HG02840 (cell line): ENCODE measurements at regions not wholly inside any gene's neighbourhood (a gene's known extent, or its start where the extent isn't known, plus 50 kb on each side); places are given as distances from the start of the nearest gene placed in this dataset.
"Not testable (repeated sequence)": the region's sequence is repeated elsewhere in the genome, so short reads cannot be mapped to it uniquely, and the experiment has no call there.

Source experiments
- ATAC-seq: cut with Tn5 transposase; IDR thresholded peaks from one replicate; pipeline ENCODE4 v1.9.1; 2021; ENCODE audit warnings: mild to moderate bottlenecking, moderate library complexity, moderate number of reproducible peaks; ENCODE audit not compliant: unreplicated experiment, low FRiP score

DNA sequence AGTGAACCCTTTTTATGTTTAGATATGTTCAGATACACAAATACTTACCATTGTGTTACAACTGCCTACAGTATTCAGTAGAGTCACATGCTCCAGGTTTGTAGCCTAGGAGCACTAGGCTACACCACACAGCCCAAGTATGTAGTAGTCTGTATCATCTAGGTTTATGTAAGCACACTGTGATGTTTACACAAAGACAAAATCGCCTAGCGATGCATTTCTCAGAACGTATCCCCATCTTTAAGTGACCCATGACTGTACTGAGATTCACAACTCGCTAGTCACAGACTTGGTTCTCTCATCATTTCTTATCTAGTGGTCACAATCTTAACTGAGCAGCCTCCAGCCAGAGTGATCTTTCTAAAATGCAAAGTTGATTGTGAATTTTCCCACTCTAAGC lies 119.2 kb downstream of the RASSF10 start:
- ATAC-seq: no peak

DNA sequence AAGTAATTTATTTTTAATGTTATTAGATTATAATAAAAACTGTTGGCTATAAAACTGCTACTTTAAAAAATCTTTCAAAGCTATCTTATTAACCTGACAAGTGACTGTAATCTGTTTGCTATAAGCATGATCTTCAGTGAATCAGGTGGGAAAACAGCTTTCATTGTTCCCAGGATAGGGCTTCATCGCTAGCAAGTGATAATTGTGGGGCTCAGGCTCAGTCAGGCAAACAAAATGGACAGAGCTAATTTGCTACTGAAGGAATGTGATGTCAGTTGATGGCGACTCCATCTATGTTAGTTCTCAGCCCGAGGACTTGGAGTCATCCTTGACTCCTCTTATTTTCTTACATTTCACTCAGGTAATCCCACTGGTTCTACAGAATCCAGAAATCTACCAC lies 125.0 kb downstream of the RASSF10 start:
- ATAC-seq: no peak

DNA sequence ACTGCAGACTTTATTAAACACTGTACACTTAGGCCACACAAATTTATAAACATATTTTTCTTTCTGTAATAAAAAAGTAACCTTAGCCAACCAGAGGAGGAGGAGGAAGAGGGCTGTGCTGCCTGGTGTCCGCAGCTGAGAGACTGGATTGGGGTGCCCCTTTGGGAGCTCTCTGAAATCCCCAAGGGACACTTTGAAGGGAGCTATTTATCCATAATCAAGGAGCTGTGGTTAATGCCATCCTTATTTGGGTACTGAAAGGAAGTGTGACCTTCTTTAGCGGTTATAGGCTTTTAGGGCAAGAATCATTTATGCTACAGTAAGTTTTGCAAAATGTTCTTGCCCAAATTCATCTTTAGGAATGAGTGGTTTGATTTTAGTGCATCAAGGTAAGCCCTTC lies 125.8 kb downstream of the RASSF10 start:
- ATAC-seq: no peak

DNA sequence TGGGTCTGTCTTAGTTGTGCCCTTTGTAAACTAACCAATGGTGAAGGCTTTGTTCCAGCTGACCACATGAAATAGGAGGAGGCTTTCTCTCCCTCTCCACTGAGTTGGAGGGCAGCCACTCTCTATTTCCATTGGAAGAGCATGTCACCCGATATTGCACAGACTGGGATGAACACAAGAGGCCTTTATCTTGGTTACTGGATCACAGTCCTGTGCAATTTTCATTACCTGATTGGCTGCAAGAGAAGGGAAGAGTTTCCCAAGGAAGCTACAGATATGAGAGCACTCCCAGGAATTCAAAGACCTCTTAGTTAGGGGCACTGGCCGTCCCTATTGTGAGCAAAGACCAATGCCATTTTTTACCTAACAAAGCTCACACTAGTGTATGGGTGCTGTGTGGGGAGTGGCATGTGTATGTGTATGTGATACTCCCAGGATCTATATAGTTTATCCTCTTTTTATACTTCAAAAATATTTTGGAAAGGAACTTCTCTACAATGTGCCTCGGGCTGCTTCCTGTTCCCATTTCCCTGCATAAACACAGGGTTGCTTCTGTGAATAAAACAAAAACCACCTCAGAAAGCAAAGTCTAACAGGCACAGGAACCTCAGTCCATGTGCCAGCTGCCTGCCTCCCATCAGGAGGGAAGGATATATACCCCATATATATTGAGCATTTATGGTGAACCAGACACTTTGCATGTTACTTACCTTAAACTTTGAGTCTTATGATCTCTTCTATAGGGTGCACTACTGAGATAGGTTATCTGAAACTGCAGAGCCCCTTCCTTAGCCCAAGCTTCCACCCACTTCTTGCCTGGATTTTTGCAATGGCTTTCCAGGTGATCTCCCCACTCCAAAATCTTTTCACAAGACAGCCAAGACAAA lies 126.5 kb downstream of the RASSF10 start:
- no peak for ATAC-seq

DNA sequence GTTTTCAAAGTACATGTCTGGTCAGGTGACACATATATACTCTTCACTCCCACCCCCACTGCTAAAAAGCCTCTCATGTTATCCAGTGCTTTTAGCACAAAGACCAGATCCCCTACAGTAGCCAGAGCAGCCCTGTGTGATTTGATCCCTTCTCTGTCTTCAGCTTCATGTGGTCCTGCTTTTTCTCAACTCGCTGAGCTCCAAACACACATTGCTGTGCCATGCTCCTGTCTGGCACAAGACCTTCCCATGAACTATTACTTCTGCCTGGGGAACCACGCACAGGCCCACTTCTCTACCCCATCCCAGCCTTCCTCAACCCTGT lies 127.1 kb downstream of the RASSF10 start:
- ATAC-seq: no peak

DNA sequence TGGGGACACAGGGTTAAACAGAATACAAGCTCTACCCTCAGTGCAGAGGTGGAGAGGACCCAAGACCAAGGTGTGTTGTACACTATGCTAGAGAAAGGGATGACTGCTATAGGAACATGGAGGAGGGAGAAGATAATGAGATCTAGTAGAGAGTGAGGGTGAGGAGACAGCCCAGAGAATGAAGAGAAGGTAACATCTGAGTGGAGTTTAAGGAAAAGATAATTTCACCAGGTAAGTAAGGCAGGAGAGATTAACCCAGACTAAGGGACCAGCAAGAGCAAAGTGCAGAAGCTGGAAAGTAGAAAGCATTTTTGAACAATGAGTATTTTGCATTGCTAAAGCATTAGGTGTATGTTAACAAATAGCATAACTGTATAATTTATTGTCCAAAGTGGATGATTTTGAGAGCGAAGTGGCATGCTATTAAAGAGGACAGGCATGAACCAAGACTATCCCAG lies 128.8 kb downstream of the RASSF10 start:
- ATAC-seq: no peak

DNA sequence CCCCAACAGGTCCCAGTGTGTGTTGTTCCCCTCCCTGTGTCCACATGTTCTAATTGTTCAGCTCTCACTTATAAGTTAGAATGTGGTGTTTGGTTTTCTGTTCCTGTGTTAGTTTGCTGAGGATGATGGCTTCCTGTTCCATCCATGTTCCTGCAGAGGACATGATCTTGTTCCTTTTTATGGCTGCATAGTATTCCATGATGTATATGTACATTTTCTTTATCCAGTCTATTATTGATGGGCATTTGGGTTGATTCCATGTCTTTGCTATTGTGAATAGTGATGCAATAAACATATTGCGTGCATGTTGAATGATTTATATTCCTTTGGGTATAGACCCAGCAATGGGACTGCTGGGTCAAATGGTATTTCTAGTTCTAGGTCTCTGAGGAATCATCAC lies 130.0 kb downstream of the RASSF10 start:
- not testable (repeated sequence) for ATAC-seq

DNA sequence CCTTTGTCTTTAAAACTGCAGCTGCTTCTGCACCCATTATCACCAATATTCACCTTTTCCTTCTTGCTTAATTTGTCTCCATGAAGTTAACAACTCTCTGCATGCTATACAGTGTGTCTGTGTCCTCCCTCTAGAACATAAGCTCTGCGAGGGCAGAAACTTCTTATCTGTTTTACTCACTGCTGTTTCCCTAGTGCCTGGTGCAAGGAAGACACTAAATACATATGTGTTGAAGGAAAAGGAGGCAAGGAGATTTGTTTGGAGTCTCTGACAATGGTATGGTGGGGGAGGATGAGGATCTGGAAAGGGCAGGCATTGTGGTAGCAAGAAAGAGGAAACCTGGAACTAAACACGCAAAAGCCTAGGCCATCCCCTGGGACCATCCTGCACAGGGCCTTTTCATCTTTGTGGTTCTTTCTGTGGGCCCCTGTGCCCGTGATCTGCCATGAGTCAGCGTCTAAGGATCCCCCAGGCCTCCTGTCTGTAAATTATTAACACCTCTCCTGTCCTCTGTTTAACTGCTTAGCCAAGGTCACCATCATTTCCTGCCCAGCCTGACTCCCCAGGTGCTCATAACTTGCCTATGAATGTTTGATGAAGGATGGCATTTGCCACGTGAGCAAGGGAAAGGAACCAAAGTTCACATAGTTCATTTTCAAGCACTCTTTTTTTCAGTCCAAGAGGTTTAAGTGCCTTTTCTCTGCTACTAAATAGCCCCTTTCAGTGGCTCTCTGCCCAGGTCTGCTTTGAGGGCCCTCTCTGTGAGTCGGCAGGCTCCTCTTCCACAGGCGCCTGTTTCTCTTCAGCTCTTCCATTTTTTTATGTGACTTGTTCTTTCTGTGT lies 131.1 kb downstream of the RASSF10 start:
- peak; percentile 77 for ATAC-seq

DNA sequence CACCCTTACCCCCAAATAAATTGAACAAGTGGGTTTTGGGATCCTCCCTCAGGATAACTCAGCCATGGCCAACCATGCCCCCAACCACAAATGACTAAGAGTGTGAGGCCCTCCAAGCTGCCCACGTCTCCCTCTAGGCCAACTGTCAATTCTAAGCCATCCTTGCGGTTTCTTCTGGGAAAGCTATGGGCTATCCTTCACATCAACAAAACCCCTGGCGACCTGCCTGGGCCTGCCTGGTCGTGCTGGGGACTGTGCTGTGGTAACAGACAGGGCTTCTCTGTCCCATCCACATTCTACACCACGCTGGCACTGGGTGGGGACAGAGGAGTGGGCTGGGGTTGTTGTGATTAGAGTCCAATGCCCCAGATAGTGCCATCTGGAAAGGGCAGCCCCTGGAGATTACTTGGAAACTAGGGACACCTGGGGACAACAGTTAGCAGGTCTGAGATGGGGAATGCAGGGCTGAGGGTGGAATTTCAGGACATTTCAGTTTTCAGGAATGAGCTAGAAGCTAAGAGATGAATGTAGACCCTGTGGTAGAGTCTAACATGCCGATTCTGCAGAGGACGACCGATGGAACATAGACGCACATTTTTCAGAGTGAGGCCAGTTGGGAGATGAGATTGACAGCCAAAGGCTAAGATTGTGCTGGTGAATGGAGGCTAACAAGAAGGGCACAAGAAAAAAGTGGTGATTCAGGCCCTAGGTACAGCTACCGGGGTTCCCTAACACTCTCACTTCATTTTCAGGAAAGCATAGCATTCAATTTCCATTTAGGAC lies 131.9 kb downstream of the RASSF10 start:
- ATAC-seq: no peak

DNA sequence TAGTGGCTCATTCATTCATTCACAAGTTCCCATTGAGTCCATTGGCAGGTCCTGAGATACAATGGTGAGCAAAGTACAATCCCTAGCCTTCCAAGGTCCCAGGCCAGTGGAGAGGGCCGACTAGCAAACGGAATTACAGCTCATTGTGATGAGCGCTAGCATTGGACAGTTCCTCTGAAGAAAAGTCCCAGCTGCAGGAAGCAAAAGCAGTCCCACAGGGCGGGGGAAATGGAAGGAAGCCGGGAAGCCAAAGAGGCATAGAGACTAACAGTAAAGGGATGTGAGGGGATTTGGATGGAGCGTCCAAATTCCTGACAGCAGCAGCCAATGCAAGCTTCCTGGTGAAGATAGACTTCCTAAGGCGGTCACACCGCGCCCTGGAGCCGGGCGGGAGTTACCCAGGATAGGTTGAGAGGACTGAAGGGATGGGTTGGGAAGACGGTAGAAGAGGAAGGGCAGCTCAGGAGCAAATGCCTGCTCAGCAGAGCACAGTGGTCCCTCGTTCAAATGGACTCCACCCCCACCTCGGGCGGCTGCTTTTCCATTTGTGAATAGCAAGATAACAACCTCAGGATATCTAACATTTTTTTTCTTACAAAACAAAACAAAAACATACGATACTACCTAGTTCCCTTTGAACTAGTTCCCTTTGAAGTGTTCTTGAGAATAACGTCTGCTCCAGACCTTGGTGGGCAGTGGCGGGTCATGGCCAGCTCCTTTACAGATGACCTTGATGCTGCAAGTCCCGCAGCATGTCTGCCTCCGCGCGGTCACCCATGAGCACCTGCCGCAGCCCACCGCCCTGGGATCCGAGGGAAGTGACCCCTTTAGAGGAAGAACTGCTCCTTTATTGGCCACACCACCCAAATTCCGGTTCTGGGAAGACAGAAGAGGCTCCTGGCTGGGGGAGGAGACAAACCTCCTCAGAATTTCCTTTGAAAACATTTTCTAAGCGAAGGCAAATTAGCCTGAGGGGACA lies 132.9 kb downstream of the RASSF10 start:
- ATAC-seq: no peak

DNA sequence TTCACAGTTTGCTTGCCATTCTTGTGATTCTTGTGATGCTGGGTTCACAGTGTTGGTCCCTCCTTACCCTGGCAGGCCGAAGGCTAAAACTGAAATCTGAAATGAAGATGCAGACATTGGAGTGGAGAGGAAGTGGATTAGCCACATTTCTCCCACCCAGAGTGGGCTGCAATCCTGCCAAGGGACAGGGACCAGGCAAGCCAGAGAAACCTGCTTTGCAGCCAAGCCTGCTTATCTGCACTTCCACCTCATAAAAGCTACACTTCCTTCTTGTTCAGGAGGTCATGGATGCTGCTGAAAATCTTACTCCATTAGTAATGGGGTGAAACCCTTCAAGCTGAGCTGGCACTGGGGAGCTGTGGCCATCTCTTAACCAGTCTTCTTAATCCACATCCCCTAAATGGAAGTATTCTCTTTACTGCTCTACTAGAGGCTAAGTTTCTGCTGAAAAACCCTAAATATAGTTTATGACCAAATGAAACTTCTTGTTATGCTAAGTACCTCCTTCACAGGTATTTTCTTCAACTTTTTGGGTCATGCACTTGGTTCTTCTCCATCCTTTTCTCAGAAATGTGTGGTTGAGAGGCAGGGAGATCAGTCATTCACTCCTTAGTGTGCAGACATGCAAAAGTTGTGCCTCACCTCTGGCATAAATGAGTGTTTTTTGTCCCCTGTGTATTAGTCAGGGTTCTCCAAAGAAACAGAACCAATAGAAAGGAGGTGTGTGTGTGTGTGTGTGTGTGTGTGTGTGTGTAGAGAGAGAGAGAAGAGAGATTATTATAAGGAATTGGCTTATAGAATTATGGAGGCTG lies 133.9 kb upstream of the BMAL1 start:
- ATAC-seq: no peak

DNA sequence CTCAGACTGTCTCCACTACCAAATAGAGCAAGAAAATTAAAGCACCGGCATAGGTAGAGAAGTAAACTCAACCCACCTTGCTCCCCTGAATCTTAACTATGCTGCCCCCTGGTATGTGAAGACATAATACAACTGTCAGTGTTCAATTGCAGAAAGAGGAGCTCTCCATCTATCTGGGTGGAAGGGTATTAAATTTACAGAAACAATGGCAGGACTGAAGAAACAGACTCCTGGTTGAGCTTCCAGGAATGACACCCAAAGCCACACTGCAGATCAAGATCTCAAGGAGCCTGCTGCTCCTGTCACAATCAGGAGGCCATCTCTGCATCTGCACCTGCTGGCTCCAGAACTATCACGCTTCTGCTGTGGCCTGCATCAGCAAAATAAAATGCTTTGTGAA lies 132.1 kb upstream of the BMAL1 start:
- ATAC-seq: no peak

DNA sequence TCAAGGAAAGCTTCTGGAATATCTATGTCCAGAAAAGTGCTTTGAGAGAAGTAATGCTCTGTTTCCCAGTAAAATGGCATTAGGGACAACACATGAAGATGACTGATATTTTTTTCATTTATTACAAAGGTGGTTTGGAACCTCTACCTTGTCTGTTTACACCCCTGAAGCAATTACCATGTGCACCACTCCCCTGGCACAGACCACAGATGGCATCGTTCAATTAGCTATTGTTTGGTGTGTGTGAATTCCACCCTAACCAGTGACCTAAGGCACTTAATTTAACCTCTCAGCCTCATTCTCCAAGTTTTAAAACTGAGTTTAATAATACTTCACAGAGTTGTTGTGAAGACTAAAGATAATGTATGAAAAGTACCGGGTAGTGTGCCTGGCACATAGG lies 127.6 kb upstream of the BMAL1 start:
- no peak for ATAC-seq

DNA sequence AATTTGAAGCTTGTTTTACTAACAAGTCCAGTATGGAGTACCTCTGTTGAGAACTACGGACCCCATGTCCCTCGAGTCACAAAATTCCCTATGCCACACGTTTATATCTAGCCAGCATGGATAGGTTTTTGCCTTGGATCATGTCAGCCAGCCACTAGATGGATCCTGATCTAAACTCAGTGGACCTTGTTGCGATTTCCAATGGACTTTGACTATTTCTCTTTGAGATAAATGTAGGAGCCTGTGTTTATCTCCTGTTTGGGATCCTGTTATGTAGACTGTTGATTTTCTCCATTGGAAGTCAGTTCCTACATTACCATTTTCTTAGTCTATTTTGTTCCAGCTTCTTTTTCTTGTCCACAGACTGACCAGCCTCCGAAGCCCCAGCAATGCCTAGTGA lies 127.1 kb upstream of the BMAL1 start:
- ATAC-seq: no peak

DNA sequence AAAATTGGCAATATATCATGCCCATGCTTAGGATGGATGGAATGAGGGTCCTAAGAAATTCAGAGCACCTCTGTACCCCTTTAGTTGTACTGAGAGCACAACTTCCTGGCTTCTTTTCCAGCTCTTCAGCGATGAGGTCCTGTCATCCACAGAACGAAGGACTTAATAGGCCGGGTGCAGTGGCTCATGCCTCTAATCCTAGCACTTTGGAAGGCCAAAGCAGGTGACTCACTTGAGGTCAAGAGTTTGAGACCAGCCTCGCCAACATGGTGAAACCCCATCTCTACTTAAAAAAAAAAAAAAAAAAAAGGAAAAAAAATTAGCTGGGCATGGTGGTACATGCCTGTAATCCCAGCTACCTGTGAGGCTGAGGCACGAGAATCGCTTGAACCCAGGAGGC lies 125.3 kb upstream of the BMAL1 start:
- no peak for ATAC-seq

DNA sequence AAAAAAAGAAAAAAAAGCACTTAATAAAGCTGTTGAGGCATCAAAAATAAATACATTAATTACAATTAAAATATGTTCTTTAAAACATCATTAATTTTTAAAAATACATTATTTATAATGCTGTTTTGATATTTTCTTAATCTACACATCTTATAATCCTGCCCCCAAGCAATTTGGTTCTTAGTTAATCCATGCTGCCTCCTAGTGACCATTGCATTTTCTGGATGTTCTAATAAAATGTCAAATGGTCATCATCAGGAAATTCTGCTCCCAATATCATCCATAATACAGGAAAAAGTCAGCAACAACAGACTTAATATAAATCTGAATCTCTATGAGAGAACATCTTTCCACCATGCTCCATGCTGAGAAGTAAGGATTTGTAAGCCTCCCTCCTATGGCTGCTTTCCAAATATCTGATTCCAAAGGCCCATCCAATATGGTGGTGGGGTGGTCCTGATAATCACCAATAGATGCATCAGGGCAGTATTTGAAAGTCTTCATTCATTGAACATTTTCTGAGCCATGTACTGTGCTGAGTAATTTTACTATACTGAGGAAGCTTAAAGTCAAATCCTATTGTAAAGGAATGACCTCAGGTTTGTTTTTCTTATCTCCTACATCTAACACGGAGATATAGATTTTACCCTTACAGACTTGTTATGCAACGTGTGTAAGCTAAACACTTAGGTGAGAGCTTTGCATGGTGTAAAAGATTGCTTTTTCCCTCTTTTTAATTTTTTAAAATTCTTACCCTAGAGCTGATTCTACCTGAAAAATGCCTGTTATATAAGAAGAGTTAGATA lies 124.7 kb upstream of the BMAL1 start:
- ATAC-seq: no peak

DNA sequence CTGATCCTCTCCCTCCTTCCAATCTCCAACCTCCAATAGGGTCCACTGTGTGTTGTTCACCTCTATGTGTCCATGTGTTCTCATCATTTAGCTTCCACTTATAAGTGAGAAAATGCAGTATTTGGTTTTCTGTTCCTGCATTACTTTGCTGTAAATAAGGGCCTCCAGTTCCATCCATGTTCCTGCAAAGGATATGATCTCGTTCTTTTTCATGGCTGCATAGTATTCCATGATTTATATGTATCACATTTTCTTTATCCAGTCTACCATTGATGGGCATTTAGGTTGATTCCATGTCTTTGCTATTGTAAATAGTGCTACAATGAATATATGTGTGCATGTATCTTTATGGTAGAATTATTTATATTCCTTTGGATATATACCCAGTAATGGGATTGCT lies 123.2 kb upstream of the BMAL1 start:
- not testable (repeated sequence) for ATAC-seq

DNA sequence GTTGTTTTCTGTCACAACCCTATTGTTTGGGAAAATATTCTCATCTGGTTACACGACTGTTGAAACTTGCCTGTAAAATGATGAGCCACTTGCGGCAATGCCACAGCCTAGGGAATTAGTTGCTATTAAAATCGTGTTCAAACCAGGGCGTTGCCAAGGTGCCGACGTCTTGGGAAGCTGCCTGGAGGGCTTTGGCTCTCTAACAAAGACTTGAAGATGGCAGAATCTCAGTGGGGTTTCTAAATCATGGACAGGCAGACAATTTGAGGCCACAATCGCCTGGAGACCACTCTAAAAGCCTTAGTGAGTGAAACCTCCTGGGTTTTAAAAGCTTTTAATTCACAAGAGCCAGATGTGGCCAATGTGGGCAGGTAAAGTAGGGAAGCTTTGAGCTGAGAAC lies 117.2 kb upstream of the BMAL1 start:
- no peak for ATAC-seq
